Brain microvascular endothelial cell (primary cell): ENCODE measurements at regions not wholly inside any gene's neighbourhood (a gene's known extent, or its start where the extent isn't known, plus 50 kb on each side); places are given as distances from the start of the nearest gene placed in this dataset.

Source experiments
- DNase-seq: peaks from one replicate; pipeline ENCODE4 v3.0.0-alpha.2; 2020
- H3K27ac ChIP-seq: fragments of 250-450 bp; sonication (Bioruptor Pico); 2 replicates; pipeline ENCODE4 v1.5.1; 2020; ENCODE audit warnings: mild to moderate bottlenecking, moderate library complexity
- H3K27me3 ChIP-seq: fragments of 250-450 bp; sonication (Bioruptor Pico); replicated peaks from 2 replicates; pipeline ENCODE4 v1.5.1; 2020; ENCODE audit warnings: mild to moderate bottlenecking
- H3K36me3 ChIP-seq: fragments of 250-450 bp; sonication (Bioruptor Pico); replicated peaks from 2 replicates; pipeline ENCODE4 v1.5.1; 2020; ENCODE audit warnings: mild to moderate bottlenecking
- H3K4me3 ChIP-seq: 2 replicates; pipeline ENCODE4 v1.5.1; 2011; ENCODE audit warnings: low read depth, mild to moderate bottlenecking, control low read depth, low read length, moderate library complexity
- CTCF ChIP-seq: IDR thresholded peaks from 2 replicates; pipeline ENCODE4 v1.5.1; 2011; ENCODE audit warnings: low read depth, mild to moderate bottlenecking, moderate library complexity, low read length, control low read depth, inconsistent platforms; ENCODE audit errors: missing control alignments
- in situ Hi-C: cut with HindIII; loops from 2 replicates; pipeline ENCODE4 v1.10.0; 2017; ENCODE audit warnings: low sequenced_read_pairs, low pct_ligation_motif_present

- no peaks in the 10 kb centered on the region for H3K27me3 ChIP-seq
- H3K4me3 ChIP-seq = no peak overlapping the region
- no peak overlapping the region for H3K27ac ChIP-seq
- no peaks in the 10 kb centered on the region for H3K36me3 ChIP-seq
- no peak for TF ChIP-seq CTCF
- in situ Hi-C loops = no loop called here
- no peak for DNase-seq
Observed at GRCh38 chr6:4580361-4580760, 195.8 kb upstream of the CDYL start.

GRCh38 chr6:4577406-4577805 is 198.8 kb upstream of the CDYL start:
- peak; percentile 88 for DNase-seq

GRCh38 chr6:4575714-4576113 is 200.5 kb upstream of the CDYL start:
- Histone ChIP-seq H3K27me3 (no peaks in the 10 kb centered on the region), H3K4me3 (no peak overlapping the region), H3K36me3 (no peaks in the 10 kb centered on the region), H3K27ac (no peak overlapping the region)
- no peak for TF ChIP-seq CTCF
- DNase-seq = peak; percentile 27
- in situ Hi-C loops = no loop called here

More at GRCh38 chr6:4577406-4577805, 198.8 kb upstream of the CDYL start:
- TF ChIP-seq CTCF = no peak
- Histone ChIP-seq H3K27me3 (no peaks in the 10 kb centered on the region), H3K36me3 (no peaks in the 10 kb centered on the region), H3K27ac (peak overlapping the region; percentile 73), H3K4me3 (no peak overlapping the region)
- in situ Hi-C loops = no loop called here

GRCh38 chr6:4574007-4574406 is 202.2 kb upstream of the CDYL start:
- peak; percentile 80 for DNase-seq
- in situ Hi-C loops = no loop called here
- Histone ChIP-seq H3K36me3 (no peaks in the 10 kb centered on the region), H3K4me3 (no peak overlapping the region), H3K27me3 (no peaks in the 10 kb centered on the region), H3K27ac (no peak overlapping the region)
- TF ChIP-seq CTCF = no peak

GRCh38 chr6:4571011-4571410 is 205.2 kb upstream of the CDYL start:
- no peak for TF ChIP-seq CTCF
- H3K27me3 ChIP-seq = no peaks in the 10 kb centered on the region
- no peak for DNase-seq
- no peak overlapping the region for H3K4me3 ChIP-seq
- H3K27ac ChIP-seq = no peak overlapping the region
- no peaks in the 10 kb centered on the region for H3K36me3 ChIP-seq
- in situ Hi-C loops = no loop called here

- Histone ChIP-seq H3K27me3 (no peaks in the 10 kb centered on the region), H3K36me3 (no peaks in the 10 kb centered on the region), H3K27ac (no peak overlapping the region), H3K4me3 (no peak overlapping the region)
- in situ Hi-C loops = no loop called here
- no peak for TF ChIP-seq CTCF
- DNase-seq = no peak
Observed at GRCh38 chr6:4568138-4568537, 208.1 kb upstream of the CDYL start.
